ENCODE measurements at regions not wholly inside any gene's neighbourhood (a gene's known extent, or its start where the extent isn't known, plus 50 kb on each side); places are given as distances from the start of the nearest gene placed in this dataset.
"Not testable (repeated sequence)": the region's sequence is repeated elsewhere in the genome, so short reads cannot be mapped to it uniquely, and the experiment has no call there.

DNA sequence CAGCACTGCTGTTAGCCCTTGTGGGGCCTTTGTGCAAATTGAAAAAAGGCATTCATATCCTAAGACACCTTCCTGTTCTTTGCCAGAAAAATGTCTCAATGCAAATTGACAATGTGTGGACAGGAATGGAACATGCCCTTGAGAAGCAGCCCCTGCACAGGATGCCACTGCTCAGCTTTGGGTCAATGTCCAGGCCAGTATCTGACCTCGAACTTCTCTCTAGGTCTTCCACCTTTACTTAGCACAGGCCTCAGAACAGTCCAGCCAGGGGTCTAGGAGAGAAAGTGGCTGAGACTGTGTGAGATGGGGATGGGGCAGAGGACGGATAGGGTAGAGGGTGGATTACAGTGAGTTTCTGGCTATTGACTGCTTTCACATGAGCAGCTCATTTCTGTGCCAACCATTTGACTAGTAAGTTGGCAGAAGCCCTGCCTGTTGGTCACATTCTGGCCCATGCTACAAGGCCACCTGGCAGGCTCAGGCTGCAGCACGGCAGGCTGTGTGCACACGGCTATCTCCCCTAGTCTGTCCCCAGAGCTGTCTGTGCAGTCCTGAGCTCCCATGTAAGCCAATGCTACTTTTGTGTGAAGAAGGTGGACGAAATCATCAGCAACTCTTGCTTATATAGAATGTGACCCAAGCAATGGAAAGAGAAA, 254.5 kb upstream of the PLGLB1 start:
- not testable (repeated sequence) for DNase-seq

GRCh38 chr2:87276673-87277072, 255.0 kb upstream of the PLGLB1 start:
- not testable (repeated sequence) for DNase-seq

DNA sequence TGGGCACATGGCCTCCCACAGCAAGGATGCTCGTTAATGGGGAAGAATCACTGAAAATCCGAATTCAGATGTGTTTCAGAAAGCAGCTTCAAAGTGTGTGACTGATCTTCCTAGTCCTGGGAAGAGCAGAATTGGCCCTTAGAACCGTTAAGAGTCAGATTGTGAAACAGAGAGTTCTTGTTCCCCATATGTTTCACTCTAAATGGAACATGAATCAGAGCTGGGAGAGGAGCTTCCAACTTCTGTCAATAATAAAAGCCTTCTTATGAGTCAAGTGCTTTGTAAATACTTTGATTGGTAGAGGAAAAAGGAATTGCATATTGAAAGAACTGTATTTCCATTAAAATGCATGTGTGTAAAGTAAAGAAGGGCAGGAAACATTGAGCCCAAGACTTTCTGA, 256.1 kb upstream of the PLGLB1 start:
- DNase-seq: not testable (repeated sequence)

DNA sequence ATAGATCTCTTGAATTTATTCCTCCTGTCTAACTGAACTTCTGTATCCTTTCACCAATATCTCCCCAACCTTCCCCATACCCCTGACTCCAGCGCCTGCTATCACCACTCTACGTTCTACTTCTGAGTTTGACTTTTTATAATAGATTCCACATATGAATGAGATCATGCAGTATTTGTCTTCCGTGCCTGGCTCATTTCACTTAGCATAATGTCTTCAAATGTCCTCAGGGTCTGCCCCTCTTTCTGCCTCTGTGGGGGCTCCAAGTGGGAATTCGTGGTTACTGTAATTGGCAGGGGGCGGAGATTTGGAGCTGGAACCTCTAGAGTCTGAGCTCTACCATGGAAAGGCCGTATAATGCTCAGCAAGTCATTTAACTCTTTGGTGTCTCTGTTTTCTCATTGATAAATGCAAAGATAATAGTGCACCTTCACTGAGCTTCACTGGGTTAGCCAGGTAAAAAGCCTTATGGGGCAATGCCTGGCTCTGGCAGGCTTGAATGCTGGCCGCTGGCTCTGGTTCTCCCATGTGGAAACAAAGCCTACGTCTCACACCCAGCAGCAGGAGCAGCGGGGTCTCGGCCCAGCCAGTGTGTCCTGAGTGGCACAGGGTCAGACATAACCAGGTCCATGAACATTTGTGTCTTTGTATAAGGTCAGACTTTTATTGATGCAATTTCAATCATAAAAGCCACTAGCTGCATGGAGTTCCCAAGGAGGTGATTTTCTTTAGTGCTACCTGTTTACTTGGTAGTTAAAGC, 259.1 kb upstream of the PLGLB1 start:
- not testable (repeated sequence) for DNase-seq

- DNase-seq: not testable (repeated sequence)
These were observed 262.3 kb upstream of the PLGLB1 start for GRCh38 chr2:87283735-87284470.

- DNase-seq: not testable (repeated sequence)
These were observed 262.8 kb upstream of the PLGLB1 start for GRCh38 chr2:87284471-87284772.

GRCh38 chr2:87285139-87285538, 263.5 kb upstream of the PLGLB1 start:
- DNase-seq: not testable (repeated sequence)

GRCh38 chr2:87290566-87291307, 269.1 kb upstream of the PLGLB1 start:
- not testable (repeated sequence) for DNase-seq

DNA sequence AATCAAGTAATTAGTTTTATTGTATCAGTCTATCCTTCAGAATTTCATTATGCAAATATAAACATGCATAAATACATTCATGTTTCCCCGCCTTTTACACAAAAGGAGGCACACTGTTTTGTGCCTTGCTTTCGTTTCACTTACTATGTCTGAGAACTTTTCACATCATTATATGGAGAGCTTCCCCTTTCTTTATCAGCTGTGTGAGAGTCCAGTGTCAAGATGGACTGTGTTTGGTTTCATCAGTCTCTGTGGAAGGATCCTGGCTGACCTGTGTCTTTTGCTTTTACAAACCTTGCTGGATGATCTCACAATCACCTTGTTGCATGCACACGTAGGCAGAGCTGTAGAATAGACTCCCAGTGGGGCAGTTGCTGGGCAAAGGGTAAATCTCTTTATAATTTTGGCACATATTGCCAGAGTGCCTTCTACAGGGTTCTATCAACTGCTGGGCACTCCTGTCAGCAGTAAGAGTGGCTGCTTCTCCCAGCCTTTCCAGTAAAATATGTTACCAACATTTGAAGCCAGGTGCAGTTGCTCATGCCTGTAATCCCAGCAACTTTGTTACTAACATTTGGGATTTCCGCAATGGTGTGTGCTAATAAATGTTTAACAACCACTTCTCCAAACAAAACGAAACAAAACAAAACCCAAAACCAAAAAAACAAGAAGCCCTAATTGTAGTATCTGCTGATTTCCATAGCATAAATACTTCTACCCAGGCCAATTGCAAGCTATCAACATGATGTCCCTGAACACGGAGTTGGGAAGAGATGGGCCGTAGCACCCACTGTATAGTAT, 270.0 kb upstream of the PLGLB1 start:
- not testable (repeated sequence) for DNase-seq

GRCh38 chr2:87293931-87294594, 272.4 kb upstream of the PLGLB1 start:
- not testable (repeated sequence) for DNase-seq

DNA sequence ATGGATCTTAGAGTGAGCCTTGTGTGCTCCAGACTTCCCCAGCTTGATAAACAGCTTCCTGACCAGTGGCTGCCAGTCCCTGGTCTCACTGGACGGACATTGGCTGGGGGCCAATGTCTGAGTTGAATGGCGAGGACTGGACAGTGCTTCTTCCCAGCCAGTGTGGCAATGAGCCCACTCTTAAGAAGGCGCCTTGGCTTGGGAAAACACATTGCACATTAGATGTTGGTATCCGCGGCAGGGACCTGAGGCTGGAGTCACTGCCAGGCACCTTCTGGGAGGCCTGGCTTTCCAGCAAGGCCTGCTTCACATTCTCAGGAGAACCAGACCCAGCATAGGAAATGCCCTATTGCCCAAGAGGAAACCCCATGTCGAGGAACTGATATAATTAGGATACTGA, 273.5 kb upstream of the PLGLB1 start:
- not testable (repeated sequence) for DNase-seq

DNA sequence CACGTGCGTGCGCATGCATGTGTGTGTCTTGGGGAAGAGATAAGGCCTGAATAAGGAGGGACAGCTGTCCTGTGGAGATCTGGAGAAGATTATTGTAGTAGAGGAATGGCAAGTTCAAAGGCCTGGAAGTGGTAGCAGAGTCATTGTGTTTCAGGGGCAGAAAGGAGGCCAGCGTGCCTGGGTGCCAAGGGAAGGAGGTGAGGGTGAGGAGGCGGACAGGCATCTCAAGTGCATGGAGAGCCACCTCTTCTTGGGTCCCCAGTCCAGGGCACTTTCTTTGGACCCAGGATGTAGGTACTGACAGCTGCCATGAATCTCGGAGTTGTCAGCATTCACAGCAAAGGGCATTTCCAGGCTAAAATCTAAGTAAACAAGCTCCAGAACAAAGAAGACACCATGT, 279.7 kb upstream of the PLGLB1 start:
- not testable (repeated sequence) for DNase-seq

GRCh38 chr2:87301871-87302270, 280.2 kb upstream of the PLGLB1 start:
- not testable (repeated sequence) for DNase-seq

GRCh38 chr2:87308621-87309020, 287.0 kb upstream of the PLGLB1 start:
- DNase-seq: not testable (repeated sequence)

DNA sequence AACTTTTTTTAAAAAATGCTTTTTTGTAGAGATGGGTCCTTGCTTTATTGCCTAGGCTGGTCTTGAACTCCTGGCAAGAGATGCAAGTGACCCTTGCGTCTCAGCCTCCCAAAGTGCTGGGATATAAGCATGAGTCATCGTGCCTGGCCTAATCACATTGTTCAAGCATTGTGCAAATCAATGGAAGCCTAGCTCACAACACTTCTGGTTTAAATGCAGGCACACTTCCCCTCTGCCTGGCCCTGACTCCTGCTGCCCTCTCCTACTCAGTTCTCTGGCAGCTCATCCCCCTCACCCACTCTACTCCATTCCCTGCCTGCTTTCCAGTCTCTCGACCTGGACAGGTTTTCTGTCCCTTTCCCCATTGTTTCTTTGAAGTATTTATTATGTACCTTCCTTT, 288.1 kb upstream of the PLGLB1 start:
- not testable (repeated sequence) for DNase-seq

DNA sequence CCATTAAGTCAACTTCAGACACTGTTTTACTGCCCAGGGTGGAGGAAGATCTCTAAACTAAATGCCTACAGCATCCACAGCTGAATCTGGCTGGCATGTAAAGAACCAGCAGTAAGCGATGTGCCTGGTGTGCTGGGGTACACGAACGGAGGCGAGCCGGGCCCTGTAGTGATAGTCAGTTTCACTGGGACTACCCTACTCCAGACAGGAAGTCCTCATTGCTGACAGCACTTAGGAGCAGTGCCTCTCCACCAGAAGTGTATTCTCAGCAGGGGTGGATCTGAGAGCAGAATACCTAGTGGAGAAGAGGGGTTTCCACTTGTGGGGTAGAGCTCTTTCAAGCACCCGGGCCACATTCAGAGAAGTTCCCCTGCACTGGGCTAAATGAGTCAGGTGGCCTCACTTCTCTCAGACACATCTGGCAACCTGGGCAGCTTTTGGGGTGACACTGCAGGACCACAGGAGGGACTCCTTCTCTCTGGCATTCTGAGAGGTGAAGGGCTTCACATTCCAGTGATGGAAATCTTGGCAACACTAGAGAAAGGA, 290.3 kb upstream of the PLGLB1 start:
- DNase-seq: not testable (repeated sequence)

DNA sequence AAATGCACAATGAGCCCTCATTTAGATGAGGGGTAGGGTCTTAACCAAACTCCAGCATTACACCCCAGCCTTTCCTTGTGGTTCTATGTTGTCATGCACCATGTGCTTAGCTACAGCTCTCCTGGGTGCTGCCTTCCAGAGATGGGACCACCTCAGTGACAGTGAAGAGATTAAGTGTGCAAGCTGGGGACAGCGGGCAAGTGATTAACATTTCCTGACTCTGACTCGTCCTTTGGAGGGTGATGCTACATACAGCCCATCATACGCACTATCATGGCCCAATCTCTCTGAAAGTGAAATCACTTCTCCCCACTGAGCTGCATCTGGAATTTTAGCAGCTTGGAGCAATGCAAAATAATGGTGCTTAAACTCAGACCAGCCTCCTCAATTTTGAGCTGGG, 293.0 kb upstream of the PLGLB1 start:
- DNase-seq: not testable (repeated sequence)

DNA sequence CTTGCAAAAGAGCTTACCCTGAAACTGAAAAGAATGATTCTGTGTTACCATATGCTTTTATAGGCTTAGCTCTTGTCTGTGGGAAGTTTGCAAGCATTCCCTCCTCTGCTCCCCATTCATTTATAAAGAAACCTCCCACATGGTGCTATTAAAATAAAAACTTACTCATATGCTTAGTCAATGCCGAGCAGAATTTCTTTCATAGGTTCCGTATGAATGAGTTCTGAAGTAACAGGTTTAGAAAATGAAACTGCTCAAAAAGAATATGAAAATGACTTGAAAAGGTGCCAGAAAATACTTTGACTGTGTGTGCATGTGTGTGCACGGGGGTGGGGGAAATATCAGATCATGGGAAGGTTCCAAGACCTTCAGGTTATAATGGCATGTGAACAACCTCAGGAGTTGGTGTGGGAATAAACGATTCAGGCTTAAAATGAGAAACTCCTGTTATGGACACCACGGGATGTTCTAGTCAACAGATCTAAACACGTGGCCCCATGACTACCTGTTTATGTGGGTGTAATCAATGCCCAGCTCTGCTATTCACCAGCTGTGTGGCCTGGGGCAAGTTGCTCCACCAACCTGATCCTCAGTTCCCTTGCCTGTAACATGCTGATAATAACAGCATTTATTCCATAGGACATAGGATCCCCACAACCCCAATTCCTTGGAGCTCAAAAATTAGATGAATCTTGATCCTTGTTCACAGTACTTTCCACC, 293.7 kb upstream of the PLGLB1 start:
- DNase-seq: not testable (repeated sequence)

DNA sequence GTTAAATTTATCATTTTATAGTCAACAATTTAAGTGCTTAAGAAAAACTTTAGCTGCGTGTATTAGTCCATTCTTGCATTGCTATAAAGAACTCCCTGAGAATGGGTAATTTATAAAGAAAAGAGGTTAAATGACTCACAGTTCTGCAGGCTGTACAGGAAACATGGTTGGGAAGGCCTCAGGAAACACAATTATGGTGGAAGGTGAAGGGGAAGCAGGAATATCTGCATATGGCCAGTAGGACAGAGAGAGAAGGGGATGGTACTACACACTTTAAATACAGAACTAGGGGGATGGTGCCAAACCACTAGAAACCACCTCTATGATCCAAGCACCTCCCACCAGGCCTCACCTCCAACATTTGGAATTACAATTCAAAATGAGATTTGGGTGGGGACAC, 295.5 kb upstream of the PLGLB1 start:
- DNase-seq: not testable (repeated sequence)

GRCh38 chr2:87318814-87319491, 297.3 kb upstream of the PLGLB1 start:
- DNase-seq: not testable (repeated sequence)
